ENCODE measurements at regions not wholly inside any gene's neighbourhood (a gene's known extent, or its start where the extent isn't known, plus 50 kb on each side); places are given as distances from the start of the nearest gene placed in this dataset.
"Not testable (repeated sequence)": the region's sequence is repeated elsewhere in the genome, so short reads cannot be mapped to it uniquely, and the experiment has no call there.

DNA sequence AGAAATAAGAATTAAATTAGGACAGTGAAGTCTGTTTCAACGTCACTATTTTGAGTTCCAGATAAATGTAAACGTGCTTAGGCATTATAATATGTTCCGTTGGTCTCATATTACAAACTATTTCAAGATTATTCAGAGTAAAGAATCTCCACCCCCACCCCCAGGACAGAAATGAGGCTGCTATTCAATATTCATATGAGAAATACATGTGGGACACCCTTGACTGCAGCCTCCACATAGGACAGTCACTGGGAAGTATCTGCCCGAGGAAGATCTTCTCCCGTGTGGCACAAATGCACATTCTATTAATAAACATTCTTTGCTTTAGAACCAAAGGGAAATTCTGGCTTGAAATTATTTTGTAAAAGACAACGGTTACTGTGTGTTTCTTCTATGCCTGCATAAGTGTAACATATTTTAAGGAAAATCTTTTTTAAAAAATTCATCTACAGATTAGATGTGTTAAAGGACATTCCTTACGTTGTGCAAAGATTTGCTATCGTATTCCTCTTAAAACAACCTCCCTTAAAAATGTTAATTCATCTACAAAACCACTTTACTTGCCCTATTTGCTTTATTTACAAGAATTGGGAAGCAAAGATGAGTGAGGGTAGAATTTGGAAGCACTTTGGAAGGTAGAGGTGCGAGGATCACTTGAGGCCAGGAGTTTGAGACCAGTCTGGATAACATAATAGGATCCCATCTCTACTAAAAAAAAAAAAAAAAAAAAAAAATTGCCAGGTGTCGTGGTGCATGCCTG lies 148.3 kb upstream of the SOX14 start:
- DNase-seq (ENCODE audit: low spot score) = no peak

DNA sequence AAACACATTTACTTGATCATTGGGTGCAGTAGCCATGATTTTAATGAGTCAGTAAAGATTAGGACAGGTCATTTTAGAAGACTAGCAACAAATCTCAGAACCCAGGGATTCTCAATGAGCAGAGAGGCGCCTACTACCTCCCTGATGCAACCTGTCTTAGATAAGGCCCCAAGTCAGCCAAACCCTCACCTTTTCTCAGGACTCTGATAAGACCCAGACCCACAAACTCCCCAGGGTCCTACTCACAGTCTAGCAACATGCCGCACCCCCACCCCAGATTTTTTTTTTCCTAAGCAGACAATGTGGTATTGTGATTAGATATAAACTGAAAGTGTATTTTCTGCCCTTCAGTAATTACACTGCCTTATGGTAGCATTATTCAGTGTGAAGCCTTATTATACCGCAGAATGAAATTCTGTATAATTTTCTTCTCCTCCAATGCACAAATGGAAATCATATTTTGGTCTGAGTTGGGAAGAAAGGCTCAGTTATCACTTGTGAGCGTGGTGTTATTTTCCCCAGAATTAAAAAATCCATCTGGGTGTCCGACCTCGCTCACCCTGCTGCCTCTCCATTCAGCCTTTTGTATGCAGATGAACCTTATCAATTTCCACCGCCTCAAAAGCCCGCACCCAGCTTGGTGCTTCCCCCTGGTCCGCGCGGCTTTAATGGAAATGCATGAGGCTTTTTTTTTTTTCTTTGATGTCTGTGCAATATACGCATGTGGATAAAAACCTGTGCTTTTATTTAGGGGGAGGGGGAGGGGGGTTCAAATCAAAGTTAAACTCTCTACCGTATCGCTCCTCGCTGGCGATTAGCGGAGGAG lies 122.0 kb upstream of the SOX14 start:
- no peak for DNase-seq (ENCODE audit: low spot score)

DNA sequence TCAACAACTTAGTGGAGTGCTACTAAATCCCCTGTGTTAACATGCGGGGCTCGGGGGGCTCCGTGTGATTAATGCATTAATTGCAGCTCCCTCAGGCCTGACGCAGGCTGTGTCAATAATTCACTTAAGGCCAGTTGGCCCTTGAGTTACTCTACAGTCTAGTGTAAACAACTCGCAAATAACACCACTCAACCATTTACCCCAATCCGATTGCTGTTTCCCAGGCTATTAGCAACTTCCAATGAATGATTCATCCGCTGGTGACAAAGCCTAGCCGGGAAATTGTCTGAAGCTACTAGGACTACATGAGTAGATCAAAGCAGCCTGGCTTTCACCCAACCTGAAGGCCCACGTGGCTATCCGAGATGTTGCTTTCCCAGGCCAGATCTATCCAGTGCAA lies 121.3 kb upstream of the SOX14 start:
- no peak for DNase-seq (ENCODE audit: low spot score)

DNA sequence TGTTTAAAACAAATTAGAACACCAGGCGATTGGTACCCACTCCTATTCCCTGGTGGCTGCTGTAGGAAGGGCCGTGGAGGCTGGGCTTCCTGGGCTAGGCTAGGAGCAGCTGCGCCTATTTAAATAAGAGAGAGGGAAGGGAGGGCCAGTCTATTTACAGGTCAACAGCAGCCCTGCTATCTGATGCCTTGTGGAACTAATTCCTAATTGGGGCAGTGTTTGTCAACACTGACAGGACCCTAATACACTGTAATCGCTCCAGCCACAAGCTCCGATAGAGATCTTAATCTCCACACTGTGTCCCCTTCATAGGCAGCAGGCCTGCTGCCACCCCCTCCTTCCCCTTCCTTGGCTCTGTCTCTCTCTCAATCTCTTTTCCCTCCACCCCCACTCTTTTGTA lies 116.9 kb upstream of the SOX14 start:
- no peak for DNase-seq (ENCODE audit: low spot score)

DNA sequence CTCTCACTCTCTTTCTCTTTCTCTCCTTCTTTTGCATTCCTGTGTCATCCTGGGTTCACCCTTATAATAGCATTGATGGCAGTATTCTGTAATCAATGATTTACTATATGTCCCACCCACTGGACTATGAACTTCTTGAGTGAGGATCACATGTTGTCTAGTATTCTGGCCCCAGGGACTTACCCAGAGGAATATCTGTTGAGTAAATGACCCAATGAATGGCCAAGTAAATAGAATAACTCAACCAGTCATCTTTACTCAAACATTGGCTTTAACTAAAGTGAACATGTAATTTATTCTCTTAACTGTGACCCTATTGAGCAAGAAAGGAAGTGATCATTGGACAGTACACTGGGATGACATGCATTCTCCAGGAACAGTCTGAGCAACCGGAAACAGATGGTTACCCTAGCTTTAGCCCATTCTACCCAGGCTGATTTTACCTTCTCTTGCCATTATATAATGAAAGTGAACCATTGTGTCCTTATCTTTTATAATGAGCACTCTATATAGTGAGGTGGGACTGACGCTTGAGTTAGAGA lies 94.5 kb upstream of the SOX14 start:
- DNase-seq (ENCODE audit: low spot score) = no peak

DNA sequence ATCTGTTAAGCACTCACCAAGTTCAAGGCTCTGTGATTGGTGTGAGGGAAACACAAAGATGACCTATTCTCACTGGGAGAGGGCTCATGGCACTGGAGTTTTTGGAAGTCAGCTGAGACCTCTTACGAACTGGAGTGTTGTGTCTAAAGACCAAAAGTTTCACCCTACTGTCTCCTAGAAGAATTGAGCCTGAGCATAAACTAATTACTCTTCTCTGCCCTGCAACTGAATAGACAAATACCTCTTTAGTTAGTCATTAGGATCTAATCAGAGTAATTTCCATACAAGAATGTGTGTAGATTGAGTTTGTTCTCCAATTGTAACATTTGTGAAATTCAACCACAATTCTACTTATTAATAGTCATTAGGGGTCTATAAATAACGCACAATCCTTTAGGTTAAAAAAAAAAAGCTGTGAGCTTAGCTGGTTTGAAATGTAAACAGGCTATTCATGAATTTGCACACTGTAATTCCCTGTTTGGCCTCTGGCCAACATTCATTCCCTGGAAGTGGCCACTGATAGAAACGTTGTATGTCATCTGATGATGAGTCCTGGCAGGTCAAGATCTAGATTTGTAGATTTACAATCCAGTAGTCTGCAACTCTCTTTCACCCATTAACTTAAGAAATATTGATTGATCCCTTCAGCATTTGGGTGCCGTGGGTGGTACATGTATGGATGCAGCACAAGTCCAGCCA lies 76.8 kb upstream of the SOX14 start:
- no peak for DNase-seq (ENCODE audit: low spot score)

DNA sequence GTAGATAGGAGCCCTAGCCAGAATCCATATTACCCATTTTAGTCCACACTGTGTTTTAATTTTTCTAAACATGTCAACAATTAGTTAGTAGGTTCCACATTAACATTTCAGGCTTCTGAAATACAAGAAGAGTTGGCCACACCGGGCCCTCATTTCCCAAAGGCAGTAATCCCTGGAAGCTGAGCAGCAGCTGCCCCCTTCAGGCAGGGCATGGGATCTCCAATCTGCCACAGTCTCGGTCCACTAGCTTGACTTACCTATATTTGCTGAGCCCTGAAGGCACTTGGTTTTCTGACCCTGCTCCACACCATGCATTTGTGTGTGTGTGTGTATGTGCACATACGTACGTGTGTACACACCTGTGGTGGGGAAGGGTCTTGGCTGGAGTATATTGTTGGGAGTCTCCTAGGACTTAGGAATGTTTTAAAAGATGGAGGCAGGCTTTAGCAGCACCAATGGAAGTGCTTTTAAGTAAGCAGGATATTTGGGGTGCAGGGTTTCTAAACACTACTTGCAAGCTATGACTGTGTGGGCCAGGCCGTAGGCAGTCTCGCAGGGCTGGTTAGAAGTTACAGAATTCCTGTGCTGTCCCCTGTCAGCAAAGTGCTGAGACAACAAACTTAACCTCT lies 71.2 kb upstream of the SOX14 start:
- no peak for DNase-seq (ENCODE audit: low spot score)

DNA sequence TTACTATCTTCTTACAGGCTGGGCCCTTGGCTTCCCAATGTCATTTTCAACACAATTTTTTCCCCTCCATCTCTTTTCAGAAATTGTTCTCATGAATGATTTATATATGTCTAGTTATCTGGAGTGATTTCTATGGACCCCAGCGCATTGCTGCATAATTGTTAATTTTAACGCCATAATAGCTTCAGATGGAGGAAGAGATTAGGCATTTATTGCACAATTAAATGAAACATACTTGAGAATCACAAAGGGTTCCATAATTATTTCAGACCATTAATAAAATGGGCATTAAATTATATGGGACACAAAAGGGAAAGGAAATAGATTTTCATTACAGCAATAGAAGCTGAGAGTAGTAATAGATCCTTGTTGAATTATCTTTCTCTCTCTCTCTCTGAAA lies 70.3 kb upstream of the SOX14 start:
- no peak for DNase-seq (ENCODE audit: low spot score)

DNA sequence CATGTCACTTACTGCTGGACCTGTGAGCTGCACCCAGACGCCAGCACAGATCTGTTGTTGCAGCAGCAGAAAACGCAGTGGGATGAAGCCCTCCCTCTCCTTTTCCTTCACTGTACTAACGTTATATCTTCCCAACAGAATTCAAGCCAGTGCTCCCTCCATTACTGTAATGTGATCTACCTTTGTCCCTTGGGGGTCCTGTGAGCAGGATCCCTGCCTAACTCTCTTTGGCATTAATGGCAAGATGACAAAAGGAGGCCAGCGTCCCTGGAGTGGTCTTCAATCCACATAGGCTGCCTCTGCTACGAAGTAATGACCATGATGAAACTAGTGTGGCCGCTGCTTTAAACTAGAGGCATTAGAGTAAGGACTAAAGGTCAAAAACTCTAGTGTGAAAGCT lies 69.3 kb upstream of the SOX14 start:
- no peak for DNase-seq (ENCODE audit: low spot score)

DNA sequence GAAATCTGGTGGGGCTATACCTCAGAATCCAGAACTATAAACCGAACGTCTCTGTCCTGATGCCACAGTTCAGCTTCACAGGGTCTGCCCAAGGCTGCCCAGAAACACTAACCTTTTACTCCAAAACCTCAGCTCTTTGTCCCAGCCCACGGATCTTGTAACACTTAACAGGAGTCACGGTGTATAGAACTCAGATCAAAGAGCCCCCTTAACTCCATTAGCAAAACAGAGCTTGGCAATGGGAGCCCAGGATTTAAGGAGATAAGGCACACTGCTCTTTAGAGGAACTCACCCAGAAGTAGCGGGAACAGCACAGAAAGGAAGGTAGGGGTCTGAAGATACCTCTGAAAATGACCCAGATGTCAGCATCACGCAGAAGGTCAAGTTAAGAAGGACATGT lies 68.8 kb upstream of the SOX14 start:
- DNase-seq (ENCODE audit: low spot score) = no peak

DNA sequence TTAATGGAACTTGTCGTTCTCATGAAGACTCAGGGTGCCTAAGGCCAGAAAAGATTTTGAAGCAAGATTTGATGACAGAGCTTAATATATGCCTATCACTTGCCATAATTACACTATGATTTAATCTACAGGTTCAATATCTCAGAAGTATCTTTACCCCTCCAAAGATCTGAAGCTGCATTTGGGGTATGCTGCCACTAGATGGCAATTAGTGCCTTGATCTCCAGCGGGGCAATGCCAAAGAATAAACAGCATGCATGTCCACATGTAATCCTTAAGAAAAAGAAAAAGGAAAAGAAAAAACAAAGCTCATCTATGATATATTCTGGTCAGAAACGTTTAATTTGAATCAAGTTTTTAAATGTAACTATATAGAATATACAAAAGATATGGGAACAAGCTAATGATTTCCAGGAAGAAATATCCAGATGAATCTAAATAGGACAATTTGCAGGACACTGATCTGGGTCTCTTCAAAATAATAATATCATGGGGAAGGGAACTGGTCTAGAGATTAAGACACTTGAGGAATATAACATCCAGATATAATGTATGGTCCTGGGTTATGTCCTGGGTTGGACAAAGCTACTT lies 55.0 kb upstream of the SOX14 start:
- DNase-seq (ENCODE audit: low spot score) = no peak

DNA sequence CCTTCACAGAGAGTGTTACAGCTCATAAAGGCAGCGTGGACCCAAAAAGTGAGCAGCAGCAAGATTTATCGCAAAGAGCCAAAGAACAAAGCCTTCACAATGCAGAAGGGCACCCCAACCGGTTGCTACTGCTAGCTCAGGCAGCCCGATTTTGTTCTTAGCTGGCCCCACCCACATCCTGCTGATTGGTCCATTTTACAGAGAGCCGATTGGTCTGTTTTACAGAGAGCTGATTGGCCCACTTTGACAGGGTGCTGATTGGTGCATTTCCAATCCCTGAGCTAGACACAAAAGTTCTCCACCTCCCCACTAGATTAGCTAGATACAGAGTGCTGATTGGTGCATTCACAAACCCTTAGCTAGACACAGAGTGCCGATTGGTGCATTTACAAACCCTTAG lies 50.1 kb upstream of the SOX14 start:
- DNase-seq (ENCODE audit: low spot score) = not testable (repeated sequence)
